ENCODE measurements at regions not wholly inside any gene's neighbourhood (a gene's known extent, or its start where the extent isn't known, plus 50 kb on each side); places are given as distances from the start of the nearest gene placed in this dataset.

- WGBS: 88% methylated on average over 12 of the region's 12 CpGs
- DNase-seq (no peak), ATAC-seq (no peak)
- H3K4me1 ChIP-seq (ENCODE audit: control insufficient read depth, insufficient read depth, low read length): no peaks in the 10 kb centered on the region
- intact Hi-C loops (cut with DNase I): no loop called here
- no peaks in the 10 kb centered on the region for H3K9me3 ChIP-seq (ENCODE audit: control insufficient read depth, low read length)
- no peak overlapping the region for H3K4me3 ChIP-seq (ENCODE audit: low read length)
- no peak overlapping the region for H3K27ac ChIP-seq (ENCODE audit: low read length)
- H3K27me3 ChIP-seq (ENCODE audit: control insufficient read depth, insufficient read depth): no peaks in the 10 kb centered on the region
These were observed 843.1 kb downstream of the SOCS6 start for GRCh38 chr18:71131918-71132317.

GRCh38 chr18:71130351-71130750, 841.5 kb downstream of the SOCS6 start:
- no peak for DNase-seq
- Histone ChIP-seq H3K27ac (ENCODE audit: low read length) (no peak overlapping the region), H3K9me3 (ENCODE audit: control insufficient read depth, low read length) (no peaks in the 10 kb centered on the region), H3K4me1 (ENCODE audit: control insufficient read depth, insufficient read depth, low read length) (no peaks in the 10 kb centered on the region), H3K4me3 (ENCODE audit: low read length) (no peak overlapping the region), H3K27me3 (ENCODE audit: control insufficient read depth, insufficient read depth) (no peaks in the 10 kb centered on the region)
- 73% methylated on average over 6 of the region's 6 CpGs for WGBS
- no peak for ATAC-seq
- intact Hi-C loops (cut with DNase I): no loop called here

GRCh38 chr18:71125581-71125980, 836.7 kb downstream of the SOCS6 start:
- no peaks in the 10 kb centered on the region for H3K9me3 ChIP-seq (ENCODE audit: control insufficient read depth, low read length)
- no peak for DNase-seq

GRCh38 chr18:71116535-71116934, 827.7 kb downstream of the SOCS6 start:
- Histone ChIP-seq H3K4me1 (ENCODE audit: control insufficient read depth, insufficient read depth, low read length) (no peaks in the 10 kb centered on the region), H3K9me3 (ENCODE audit: control insufficient read depth, low read length) (no peaks in the 10 kb centered on the region), H3K27ac (ENCODE audit: low read length) (no peak overlapping the region), H3K4me3 (ENCODE audit: low read length) (no peak overlapping the region), H3K27me3 (ENCODE audit: control insufficient read depth, insufficient read depth) (no peaks in the 10 kb centered on the region)
- DNase-seq (no peak), ATAC-seq (no peak)
- 54% methylated on average over 4 of the region's 4 CpGs for WGBS
- intact Hi-C loops (cut with DNase I): no loop called here

More at GRCh38 chr18:71125581-71125980, 836.7 kb downstream of the SOCS6 start:
- Histone ChIP-seq H3K4me1 (ENCODE audit: control insufficient read depth, insufficient read depth, low read length) (no peaks in the 10 kb centered on the region), H3K27ac (ENCODE audit: low read length) (no peak overlapping the region), H3K4me3 (ENCODE audit: low read length) (no peak overlapping the region), H3K27me3 (ENCODE audit: control insufficient read depth, insufficient read depth) (no peaks in the 10 kb centered on the region)
- ATAC-seq: no peak
- 31% methylated on average over 2 of the region's 2 CpGs for WGBS
- intact Hi-C loops (cut with DNase I): no loop called here

- intact Hi-C loops (cut with DNase I): no loop called here
- H3K27ac ChIP-seq (ENCODE audit: low read length): no peak overlapping the region
- no peaks in the 10 kb centered on the region for H3K27me3 ChIP-seq (ENCODE audit: control insufficient read depth, insufficient read depth)
- peak overlapping the region; percentile 5 for H3K4me3 ChIP-seq (ENCODE audit: low read length)
- ATAC-seq (peak; percentile 24 to 52), DNase-seq (no peak)
- no peaks in the 10 kb centered on the region for H3K4me1 ChIP-seq (ENCODE audit: control insufficient read depth, insufficient read depth, low read length)
- 70% methylated on average over 8 of the region's 8 CpGs for WGBS
- H3K9me3 ChIP-seq (ENCODE audit: control insufficient read depth, low read length): no peaks in the 10 kb centered on the region
These were observed 826.4 kb downstream of the SOCS6 start for GRCh38 chr18:71115261-71115660.

GRCh38 chr18:71114550-71115210, 825.8 kb downstream of the SOCS6 start:
- ATAC-seq (peak in 1 of 2 donors; percentile 39), DNase-seq (no peak)
- Histone ChIP-seq H3K27me3 (ENCODE audit: control insufficient read depth, insufficient read depth) (no peaks in the 10 kb centered on the region), H3K4me1 (ENCODE audit: control insufficient read depth, insufficient read depth, low read length) (no peaks in the 10 kb centered on the region), H3K9me3 (ENCODE audit: control insufficient read depth, low read length) (no peaks in the 10 kb centered on the region), H3K4me3 (ENCODE audit: low read length) (peak overlapping the region; percentile 5), H3K27ac (ENCODE audit: low read length) (no peak overlapping the region)
- 72% methylated on average over 11 of the region's 11 CpGs for WGBS
- intact Hi-C loops (cut with DNase I): no loop called here

- Histone ChIP-seq H3K27me3 (ENCODE audit: control insufficient read depth, insufficient read depth) (no peaks in the 10 kb centered on the region), H3K27ac (ENCODE audit: low read length) (no peak overlapping the region), H3K9me3 (ENCODE audit: control insufficient read depth, low read length) (no peaks in the 10 kb centered on the region), H3K4me3 (ENCODE audit: low read length) (no peak overlapping the region), H3K4me1 (ENCODE audit: control insufficient read depth, insufficient read depth, low read length) (peaks cover 2% of the 10 kb centered on the region)
- no peak for ATAC-seq
- no peak for DNase-seq
- intact Hi-C loops (cut with DNase I): no loop called here
- WGBS: 53% methylated on average over 2 of the region's 2 CpGs
These were observed 818.4 kb downstream of the SOCS6 start for GRCh38 chr18:71107244-71107643.

- intact Hi-C loops (cut with DNase I): no loop called here
- no peak overlapping the region for H3K4me3 ChIP-seq (ENCODE audit: low read length)
- no peaks in the 10 kb centered on the region for H3K27me3 ChIP-seq (ENCODE audit: control insufficient read depth, insufficient read depth)
These were observed 817.9 kb downstream of the SOCS6 start for GRCh38 chr18:71106701-71107100.

GRCh38 chr18:71105994-71106546, 817.2 kb downstream of the SOCS6 start:
- DNase-seq (peak in 1 of 3 donors; percentile 21), ATAC-seq (peak; percentile 45 to 64)
- WGBS: 26% methylated on average over 4 of the region's 4 CpGs
- Histone ChIP-seq H3K27me3 (ENCODE audit: control insufficient read depth, insufficient read depth) (no peaks in the 10 kb centered on the region), H3K9me3 (ENCODE audit: control insufficient read depth, low read length) (no peaks in the 10 kb centered on the region), H3K27ac (ENCODE audit: low read length) (peak overlapping the region; percentile 19), H3K4me1 (ENCODE audit: control insufficient read depth, insufficient read depth, low read length) (peaks cover 2% of the 10 kb centered on the region), H3K4me3 (ENCODE audit: low read length) (no peak overlapping the region)
- intact Hi-C loops (cut with DNase I): no loop called here

More at GRCh38 chr18:71106701-71107100, 817.9 kb downstream of the SOCS6 start:
- ATAC-seq (peak in 1 of 2 donors; percentile 41), DNase-seq (no peak)
- H3K27ac ChIP-seq (ENCODE audit: low read length): peak overlapping the region; percentile 68
- 37% methylated on average over 1 of the region's 1 CpG for WGBS
- no peaks in the 10 kb centered on the region for H3K9me3 ChIP-seq (ENCODE audit: control insufficient read depth, low read length)
- peaks cover 2% of the 10 kb centered on the region for H3K4me1 ChIP-seq (ENCODE audit: control insufficient read depth, insufficient read depth, low read length)

- Histone ChIP-seq H3K9me3 (ENCODE audit: control insufficient read depth, low read length) (no peaks in the 10 kb centered on the region), H3K4me1 (ENCODE audit: control insufficient read depth, insufficient read depth, low read length) (peaks cover 2% of the 10 kb centered on the region), H3K27ac (ENCODE audit: low read length) (peak overlapping the region; percentile 83), H3K27me3 (ENCODE audit: control insufficient read depth, insufficient read depth) (no peaks in the 10 kb centered on the region), H3K4me3 (ENCODE audit: low read length) (no peak overlapping the region)
- intact Hi-C loops (cut with DNase I): no loop called here
- 24% methylated on average over 6 of the region's 6 CpGs for WGBS
- ATAC-seq: peak; percentile 74 to 75
- no peak for DNase-seq
These were observed 816.4 kb downstream of the SOCS6 start for GRCh38 chr18:71105078-71105819.

- 48% methylated on average over 9 of the region's 9 CpGs for WGBS
- intact Hi-C loops (cut with DNase I): no loop called here
- H3K4me3 ChIP-seq (ENCODE audit: low read length): no peak overlapping the region
- H3K27ac ChIP-seq (ENCODE audit: low read length): no peak overlapping the region
- no peak for DNase-seq
- no peaks in the 10 kb centered on the region for H3K9me3 ChIP-seq (ENCODE audit: control insufficient read depth, low read length)
- no peaks in the 10 kb centered on the region for H3K4me1 ChIP-seq (ENCODE audit: control insufficient read depth, insufficient read depth, low read length)
- no peaks in the 10 kb centered on the region for H3K27me3 ChIP-seq (ENCODE audit: control insufficient read depth, insufficient read depth)
- ATAC-seq: no peak
These were observed 790.8 kb downstream of the SOCS6 start for GRCh38 chr18:71079606-71080005.

Data from right cardiac atrium (tissue), 5 donors.